B cell (primary cell): ENCODE measurements at regions not wholly inside any gene's neighbourhood (a gene's known extent, or its start where the extent isn't known, plus 50 kb on each side); places are given as distances from the start of the nearest gene placed in this dataset.

Experiments used
- CTCF ChIP-seq: fragments of 200-600 bp; IDR thresholded peaks from one replicate; pipeline ENCODE4 v1.8.0; 2022; ENCODE audit warnings: antibody characterized with exemption, mild to moderate bottlenecking
- EZH2 ChIP-seq: IDR thresholded peaks from 2 replicates; pipeline ENCODE4 v1.6.1; 2012; ENCODE audit warnings: borderline replicate concordance, low read depth, mild to moderate bottlenecking, moderate library complexity, low read length; ENCODE audit not compliant: insufficient read depth, poor library complexity, severe bottlenecking

DNA sequence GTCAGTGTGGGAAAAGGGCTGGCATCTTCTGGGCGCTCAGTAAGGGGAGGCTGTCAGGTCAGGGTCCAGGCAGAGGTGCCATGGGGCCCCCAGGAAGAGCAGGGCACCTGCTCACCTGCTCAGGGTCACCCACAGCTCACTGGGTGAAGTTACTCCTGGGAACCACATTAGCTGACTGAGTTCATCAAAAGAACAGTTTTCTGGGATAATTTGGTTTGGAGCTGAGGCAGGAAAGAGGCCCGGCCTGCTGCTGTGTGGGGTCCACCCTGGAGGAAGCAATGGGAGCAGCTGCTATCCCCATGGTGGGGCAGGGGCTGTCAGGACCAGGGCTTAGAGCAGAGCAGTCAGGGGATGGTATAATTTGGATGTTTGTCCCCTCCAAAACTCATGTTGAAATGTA lies 97.2 kb upstream of the GPC1 start:
- no peak for TF ChIP-seq CTCF
- TF ChIP-seq EZH2: no peak
